ENCODE measurements at regions not wholly inside any gene's neighbourhood (a gene's known extent, or its start where the extent isn't known, plus 50 kb on each side); places are given as distances from the start of the nearest gene placed in this dataset.

- peak; percentile 82 for DNase-seq
Observed at GRCh38 chr5:18119156-18119785, 485.0 kb downstream of the TAF11L14 start.

DNA sequence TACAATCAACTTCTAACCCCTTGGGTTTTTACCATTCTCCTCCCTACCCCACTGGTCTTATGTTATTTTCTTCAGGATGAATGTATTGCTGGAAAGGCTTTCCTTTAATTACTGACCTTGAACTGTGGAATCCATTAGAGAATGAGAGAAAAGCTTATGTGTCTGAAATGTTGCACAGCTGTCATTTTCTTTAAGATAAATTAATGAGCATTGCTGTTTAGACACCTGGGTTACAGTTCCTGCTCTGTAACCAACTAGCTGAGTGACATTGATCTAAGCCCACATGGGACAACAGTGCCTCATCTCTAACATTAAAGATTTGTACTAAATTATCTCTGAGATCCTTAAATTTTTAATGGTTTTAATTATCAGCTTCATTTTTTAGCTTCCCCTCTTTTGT is 507.0 kb downstream of the TAF11L14 start:
- DNase-seq = peak; percentile 68

GRCh38 chr5:18142831-18143230 is 508.6 kb downstream of the TAF11L14 start:
- no peak for DNase-seq

- DNase-seq = no peak
Observed at GRCh38 chr5:18152671-18153070, 518.4 kb downstream of the TAF11L14 start.

- no peak for DNase-seq
Observed at GRCh38 chr5:18158166-18158565, 523.9 kb downstream of the TAF11L14 start.

DNA sequence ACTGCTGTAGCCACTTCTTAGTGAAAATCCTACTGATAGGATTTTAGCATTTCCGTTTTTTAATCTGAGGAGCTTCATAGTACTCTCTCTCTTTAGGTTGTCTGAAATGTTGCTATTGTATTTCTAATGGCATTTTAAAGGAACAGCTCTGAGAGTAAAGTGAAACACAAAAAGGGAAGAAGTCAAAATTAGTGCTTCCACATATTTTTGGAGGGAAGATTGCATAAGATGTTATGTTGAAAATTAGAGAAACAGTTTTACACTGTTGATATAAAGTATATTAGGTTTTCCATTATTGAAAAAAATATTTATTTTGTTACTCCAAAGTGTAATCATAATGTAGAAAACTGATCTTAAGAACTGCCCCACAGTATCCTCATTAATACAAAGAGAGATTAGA is 525.1 kb downstream of the TAF11L14 start:
- DNase-seq = no peak

DNA sequence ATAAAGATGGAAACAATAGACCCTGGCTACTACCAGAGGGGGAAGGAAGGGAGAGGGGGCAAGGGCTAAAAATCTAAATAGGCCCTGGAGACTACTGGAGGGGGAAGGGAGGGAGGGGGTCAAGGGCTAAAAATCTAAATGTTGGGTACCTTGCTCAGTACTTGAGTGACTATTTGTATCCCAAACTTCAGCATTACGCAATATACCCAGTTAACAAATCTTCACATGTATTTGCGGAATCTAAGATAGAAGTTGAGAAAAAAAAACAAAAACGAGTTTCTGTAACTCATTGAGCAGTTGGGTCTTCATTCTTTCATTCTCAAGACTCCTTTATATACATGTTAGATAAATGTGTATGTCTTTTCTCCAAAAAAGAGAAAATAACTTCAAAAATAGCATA is 537.4 kb downstream of the TAF11L14 start:
- no peak for DNase-seq

GRCh38 chr5:18179579-18179978 is 545.3 kb downstream of the TAF11L14 start:
- DNase-seq = no peak

GRCh38 chr5:18181575-18181974 is 547.3 kb downstream of the TAF11L14 start:
- no peak for DNase-seq

GRCh38 chr5:18195910-18196309 is 561.6 kb downstream of the TAF11L14 start:
- DNase-seq = no peak

GRCh38 chr5:18197734-18198133 is 563.5 kb downstream of the TAF11L14 start:
- no peak for DNase-seq

DNA sequence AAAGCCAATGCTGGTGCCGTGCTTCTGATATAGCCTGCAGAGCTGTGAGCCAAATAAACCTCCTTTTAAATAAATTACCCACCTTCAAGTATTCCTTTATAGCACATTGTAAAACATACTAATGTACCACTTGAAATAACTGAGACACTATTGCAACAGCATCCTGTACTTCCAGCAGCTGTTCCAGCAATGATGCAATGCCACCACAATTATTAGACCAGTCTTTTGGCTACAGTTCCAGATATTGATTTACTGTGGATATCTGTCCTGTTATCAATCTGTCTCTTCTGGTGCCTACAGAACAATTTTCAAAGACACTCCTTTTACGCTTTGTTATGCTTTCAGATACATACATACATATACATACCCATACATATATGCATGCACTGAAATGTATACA is 567.9 kb downstream of the TAF11L14 start:
- no peak for DNase-seq

GRCh38 chr5:18203296-18203695 is 569.0 kb downstream of the TAF11L14 start:
- no peak for DNase-seq

GRCh38 chr5:18213666-18214065 is 579.4 kb downstream of the TAF11L14 start:
- DNase-seq = no peak

GRCh38 chr5:18216016-18216415 is 581.8 kb downstream of the TAF11L14 start:
- no peak for DNase-seq

GRCh38 chr5:18216729-18217128 is 582.5 kb downstream of the TAF11L14 start:
- no peak for DNase-seq

DNA sequence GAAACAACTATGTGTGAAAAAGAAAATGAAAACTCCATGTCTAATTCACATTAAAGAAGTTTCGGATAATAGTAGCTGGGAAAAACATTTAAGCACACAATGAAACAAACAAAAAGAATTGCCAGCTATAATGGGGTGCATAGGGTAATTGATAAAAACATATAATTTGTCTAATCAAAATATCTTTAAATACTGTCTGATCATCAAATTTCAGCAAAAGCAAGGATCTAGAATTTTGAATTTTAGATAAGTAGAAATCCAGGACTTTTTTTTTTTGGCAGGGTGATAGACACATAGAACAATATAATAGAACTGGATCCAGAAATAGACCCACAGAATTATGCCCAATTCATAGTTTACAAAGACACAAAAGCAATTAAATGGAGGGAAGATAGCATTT is 585.0 kb downstream of the TAF11L14 start:
- no peak for DNase-seq

GRCh38 chr5:18220631-18221030 is 586.4 kb downstream of the TAF11L14 start:
- no peak for DNase-seq

- DNase-seq = no peak
Observed at GRCh38 chr5:18236386-18236785, 602.1 kb downstream of the TAF11L14 start.

- no peak for DNase-seq
Observed at GRCh38 chr5:18238321-18238720, 604.1 kb downstream of the TAF11L14 start.

- no peak for DNase-seq
Observed at GRCh38 chr5:18240971-18241370, 606.7 kb downstream of the TAF11L14 start.

DNA sequence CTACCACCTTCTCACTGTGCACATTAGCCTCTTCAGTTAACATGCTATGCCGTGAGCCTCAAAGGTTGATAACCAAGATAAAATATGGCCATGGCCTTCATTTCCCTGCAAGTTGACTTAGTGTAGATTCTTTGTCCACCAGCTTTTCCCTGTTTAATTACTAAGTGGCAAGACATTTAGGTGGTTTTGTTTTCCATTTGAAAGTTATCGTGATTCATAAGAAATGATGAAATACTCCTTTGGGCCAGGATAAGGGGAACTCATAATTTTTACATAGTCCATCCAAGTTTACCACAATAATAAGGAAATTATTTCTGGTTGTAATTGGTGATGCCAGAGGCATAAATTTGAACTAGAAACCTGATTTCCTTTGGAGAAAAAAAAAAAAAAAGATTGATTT is 609.6 kb downstream of the TAF11L14 start:
- no peak for DNase-seq

GRCh38 chr5:18244309-18244708 is 610.0 kb downstream of the TAF11L14 start:
- no peak for DNase-seq

DNA sequence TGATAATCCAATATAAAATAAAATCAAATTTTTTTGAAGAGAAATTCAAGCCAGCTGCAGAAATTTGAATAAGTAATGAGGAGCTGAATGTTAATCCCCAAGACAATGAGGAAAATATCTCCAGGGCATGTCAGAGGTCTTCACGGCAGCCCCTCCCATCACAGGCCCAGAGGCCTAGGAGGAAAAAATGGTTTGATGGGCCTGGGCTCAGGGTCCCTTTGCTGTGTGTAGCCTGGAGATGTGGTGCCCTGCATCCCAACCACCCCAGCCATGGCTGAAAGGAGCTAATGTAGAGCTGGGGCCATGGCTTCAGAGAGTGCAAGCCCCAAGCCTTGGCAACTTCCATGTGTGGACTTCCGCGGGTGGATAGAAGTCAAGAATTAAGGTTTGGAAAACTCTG is 618.3 kb downstream of the TAF11L14 start:
- no peak for DNase-seq

- DNase-seq = no peak
Observed at GRCh38 chr5:18264126-18264882, 630.0 kb downstream of the TAF11L14 start.

Data from NCI-H82 (cell line).